C4-2B (cell line): ENCODE measurements at regions not wholly inside any gene's neighbourhood (a gene's known extent, or its start where the extent isn't known, plus 50 kb on each side); places are given as distances from the start of the nearest gene placed in this dataset.

Source experiments
- ZFX ChIP-seq: fragments of 450-650 bp; IDR thresholded peaks from 2 replicates; pipeline ENCODE4 v1.6.1; 2017
- TF ChIP-seq, protein P1 (sequence below): fragments of 450-650 bp; conservative IDR thresholded peaks from 2 replicates; pipeline ENCODE4 v1.5.1; 2017; ENCODE audit warnings: mild to moderate bottlenecking

- TF ChIP-seq, protein P1, sequence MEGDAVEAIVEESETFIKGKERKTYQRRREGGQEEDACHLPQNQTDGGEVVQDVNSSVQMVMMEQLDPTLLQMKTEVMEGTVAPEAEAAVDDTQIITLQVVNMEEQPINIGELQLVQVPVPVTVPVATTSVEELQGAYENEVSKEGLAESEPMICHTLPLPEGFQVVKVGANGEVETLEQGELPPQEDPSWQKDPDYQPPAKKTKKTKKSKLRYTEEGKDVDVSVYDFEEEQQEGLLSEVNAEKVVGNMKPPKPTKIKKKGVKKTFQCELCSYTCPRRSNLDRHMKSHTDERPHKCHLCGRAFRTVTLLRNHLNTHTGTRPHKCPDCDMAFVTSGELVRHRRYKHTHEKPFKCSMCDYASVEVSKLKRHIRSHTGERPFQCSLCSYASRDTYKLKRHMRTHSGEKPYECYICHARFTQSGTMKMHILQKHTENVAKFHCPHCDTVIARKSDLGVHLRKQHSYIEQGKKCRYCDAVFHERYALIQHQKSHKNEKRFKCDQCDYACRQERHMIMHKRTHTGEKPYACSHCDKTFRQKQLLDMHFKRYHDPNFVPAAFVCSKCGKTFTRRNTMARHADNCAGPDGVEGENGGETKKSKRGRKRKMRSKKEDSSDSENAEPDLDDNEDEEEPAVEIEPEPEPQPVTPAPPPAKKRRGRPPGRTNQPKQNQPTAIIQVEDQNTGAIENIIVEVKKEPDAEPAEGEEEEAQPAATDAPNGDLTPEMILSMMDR: no peak
- TF ChIP-seq ZFX: no peak
Observed at GRCh38 chr1:80509965-80510522, 1290.7 kb upstream of the ADGRL2 start.
